ENCODE measurements at regions not wholly inside any gene's neighbourhood (a gene's known extent, or its start where the extent isn't known, plus 50 kb on each side); places are given as distances from the start of the nearest gene placed in this dataset.
"Not testable (repeated sequence)": the region's sequence is repeated elsewhere in the genome, so short reads cannot be mapped to it uniquely, and the experiment has no call there.

DNA sequence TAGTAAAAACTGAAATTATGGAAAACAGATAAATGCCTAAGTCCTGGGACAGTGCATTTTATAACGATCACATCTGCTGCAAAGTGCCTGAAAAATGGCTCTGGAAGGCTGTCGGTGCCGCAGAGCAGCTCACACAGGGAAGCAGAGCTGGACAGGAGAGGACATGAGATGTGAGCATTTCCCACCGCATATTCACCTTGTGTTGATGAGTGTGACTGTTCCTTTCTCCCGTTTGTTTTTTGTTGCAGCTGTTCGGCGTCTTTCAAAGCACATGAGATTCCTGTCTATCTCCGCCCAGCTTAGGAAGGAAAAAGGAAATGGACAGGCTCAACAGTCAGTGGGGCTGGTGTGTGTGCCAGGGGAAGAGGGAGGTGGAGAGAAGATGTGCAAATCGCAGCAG lies 164.9 kb upstream of the SEMA6A start:
- DNase-seq (ENCODE audit: low spot score) (no peak), ATAC-seq (peak; percentile 53)
- intact Hi-C loops (cut with DNase I), result no loop called here

DNA sequence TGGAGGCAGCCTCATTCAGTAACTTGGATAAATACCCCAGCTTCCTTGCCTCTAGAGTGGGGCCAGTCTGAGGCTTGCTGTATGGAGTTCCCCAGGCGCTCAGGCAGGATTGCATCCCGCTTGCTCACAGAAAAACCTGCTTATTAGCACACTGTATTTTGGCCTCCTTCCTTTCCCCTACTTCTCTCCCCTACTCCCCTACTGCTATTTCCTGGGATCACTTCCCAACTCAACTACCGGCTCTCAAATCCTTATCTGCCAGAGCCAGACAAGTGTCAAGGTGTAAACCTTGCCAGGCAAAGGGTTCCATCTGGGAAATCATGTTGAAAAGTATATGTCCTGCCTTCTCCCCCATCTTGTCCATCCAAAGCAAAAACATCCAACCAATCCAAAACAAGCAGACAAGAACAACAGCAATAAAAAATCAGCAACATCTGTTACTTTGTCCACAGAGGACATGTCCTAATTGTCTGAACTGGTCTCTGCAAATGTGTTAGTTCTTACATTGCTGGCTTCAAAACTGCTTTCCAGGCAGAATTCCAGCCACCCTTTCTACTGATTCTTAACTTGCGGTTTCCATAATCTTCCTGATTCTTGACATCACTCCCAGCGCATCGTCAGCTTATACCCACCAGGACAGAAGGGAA lies 164.1 kb upstream of the SEMA6A start:
- intact Hi-C loops (cut with DNase I), result no loop called here
- DNase-seq (ENCODE audit: low spot score), result no peak
- peak; percentile 77 for ATAC-seq

DNA sequence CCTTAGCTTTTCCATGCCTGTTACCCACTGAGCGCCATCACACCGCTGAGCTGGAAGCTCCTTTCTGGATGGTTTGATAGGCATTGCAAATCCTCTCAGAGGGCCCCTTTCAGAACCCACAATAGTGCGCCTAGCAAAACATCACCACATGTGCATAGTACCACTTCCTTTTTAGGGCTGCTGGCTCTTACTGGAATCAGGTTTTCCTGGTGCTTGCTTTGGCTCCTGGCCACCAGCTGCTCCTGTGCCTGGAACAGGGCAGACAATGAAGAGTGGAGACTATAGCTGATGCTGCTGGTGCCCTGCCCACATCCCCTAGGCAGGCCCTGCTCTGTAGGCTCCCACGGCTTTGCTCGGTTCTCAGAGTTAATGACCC lies 163.6 kb upstream of the SEMA6A start:
- ATAC-seq (peak; percentile 54), DNase-seq (ENCODE audit: low spot score) (no peak)
- intact Hi-C loops (cut with DNase I), result no loop called here

DNA sequence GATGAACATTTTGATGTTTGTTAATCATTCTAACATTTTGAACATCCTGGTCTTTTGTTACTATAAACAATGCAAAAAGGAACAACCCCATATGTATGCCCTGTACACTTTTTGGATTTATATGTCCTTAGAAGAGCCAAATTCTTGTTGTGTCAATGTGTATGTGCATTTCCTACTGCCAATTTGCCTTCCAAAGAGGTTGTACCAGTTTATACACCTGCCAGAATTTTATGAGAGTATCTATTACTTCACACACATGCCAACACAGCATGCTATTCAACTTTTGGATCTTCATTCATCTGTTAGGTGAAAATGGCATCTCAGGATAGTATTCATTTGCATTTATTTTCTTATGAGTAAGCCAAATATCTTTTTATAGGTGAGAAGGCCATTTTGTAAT lies 162.0 kb upstream of the SEMA6A start:
- ATAC-seq (no peak), DNase-seq (ENCODE audit: low spot score) (no peak)
- intact Hi-C loops (cut with DNase I), result no loop called here

DNA sequence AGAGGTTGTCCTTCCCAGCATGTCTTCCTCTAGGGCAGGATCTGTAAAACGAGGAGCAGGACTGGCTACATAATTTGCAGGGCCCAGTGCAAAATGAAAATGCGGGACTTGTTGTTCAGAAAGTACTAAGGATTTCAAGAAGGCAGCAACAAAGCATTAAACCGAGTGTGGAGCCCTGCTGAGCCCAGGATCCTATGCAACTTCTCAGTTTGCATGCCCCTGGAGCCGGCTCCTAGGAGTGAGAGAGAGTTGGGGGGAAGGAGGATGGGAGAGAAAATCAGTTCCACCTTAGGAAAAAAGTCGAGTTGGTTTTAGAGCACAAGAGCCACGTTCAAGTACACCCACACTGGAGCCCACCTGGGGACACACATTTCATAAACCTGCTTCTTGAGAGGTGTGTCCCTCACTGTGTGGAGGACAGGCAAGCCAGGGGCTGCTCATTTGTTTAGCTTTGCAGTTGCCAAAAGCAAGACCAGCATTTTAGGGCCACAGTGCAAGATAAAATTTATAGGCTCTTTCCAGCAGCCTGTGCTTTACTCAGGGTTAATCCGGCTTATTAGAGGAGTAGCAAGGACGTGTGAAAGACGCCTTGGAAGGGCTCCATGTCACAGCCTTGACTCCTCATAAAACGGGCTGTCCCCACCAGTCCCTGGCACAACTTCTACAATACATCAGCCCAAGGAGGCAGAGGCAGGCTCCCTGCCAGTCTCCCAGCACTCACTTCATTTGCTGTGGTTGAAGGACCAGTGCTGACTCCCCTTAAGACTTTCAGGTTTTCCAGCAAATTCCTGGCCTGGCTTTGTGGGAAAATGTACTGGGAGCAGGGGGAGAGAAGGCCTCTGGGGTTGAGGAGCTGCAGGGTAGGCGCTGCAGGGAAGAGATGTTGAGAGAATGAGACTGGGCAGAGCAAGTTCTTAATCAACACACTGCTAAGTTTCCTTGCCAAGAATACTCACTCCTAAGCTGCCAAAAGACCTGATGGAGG lies 159.7 kb upstream of the SEMA6A start:
- intact Hi-C loops (cut with DNase I), result no loop called here
- ATAC-seq (no peak), DNase-seq (ENCODE audit: low spot score) (no peak)

DNA sequence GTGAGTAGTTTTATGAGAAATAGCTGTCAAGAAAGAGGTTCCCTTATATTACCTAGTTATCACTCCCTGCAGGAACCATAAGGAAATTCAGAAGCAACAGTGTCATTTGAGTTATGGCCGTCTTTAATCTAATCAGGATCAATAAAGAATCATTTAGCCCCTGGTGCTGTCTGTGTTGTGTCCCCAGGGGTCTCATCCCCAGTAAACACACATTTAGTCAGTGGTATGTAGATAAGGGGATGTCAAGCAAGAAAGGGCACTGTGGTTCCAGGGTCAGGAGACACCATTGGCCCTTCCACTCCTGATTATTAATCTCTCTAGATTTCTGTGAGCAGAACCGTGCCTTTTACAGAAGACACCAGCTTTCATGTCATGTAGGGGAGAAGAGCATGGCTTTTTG lies 158.0 kb upstream of the SEMA6A start:
- ATAC-seq (no peak), DNase-seq (ENCODE audit: low spot score) (no peak)
- intact Hi-C loops (cut with DNase I), result no loop called here

DNA sequence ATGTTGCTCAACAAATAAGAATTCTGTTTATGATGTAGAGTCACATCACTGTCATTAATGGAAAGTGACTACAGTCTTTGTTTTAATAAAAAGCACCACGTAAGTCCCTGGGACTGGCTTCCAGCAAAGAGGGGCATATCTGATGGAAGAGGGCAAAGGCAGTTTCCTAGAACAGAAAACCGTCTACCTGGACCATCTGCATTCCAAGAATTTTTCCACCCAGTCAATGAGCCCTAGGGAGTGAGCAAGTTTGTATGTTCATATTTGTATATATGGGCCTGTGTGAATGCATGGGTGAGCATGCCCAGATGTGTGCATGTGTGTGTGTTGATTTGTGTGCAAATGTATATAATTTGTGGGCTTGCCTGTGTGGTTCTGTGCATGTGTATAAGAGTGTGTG lies 156.8 kb upstream of the SEMA6A start:
- DNase-seq (ENCODE audit: low spot score) (no peak), ATAC-seq (no peak)
- intact Hi-C loops (cut with DNase I), result no loop called here

DNA sequence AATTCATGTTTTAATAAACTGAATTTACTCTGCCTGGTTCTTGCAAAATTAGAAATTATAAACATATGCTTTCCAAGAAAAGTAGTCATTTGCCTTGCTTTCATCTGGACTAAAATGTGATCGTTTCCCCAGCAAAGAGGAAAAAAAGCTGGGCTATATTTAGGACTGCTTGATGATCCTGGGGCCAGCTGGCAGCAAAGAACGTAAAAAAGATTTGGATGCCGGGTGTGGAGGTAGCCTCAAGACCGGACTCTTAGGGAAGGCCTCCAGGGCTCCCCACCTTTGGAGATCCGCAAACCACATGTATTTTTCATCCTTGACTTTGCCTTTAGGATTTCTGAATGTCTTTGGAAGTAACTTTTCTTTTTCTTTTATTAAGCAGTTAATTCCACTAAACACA lies 156.1 kb upstream of the SEMA6A start:
- ATAC-seq (no peak), DNase-seq (ENCODE audit: low spot score) (no peak)
- intact Hi-C loops (cut with DNase I), result no loop called here

DNA sequence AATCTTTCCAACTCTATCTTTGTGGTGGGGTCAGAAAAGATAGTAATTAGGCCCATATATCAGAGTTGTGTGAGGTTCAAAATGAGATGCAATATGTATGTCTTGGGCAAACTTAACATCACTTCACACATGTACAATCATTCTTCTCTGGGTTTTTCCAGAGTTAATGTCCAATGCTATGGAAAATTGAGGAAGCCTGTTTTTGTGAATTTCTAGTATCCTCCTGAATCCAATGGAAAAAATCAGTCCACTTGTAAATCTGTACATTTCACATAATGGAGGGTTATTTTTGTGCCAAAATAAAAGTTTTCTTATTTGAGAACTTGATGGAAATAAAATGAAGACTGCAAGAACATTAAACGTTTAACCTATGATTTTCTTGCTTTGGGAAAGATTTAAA lies 155.6 kb upstream of the SEMA6A start:
- DNase-seq (ENCODE audit: low spot score) (no peak), ATAC-seq (no peak)
- intact Hi-C loops (cut with DNase I), result no loop called here

DNA sequence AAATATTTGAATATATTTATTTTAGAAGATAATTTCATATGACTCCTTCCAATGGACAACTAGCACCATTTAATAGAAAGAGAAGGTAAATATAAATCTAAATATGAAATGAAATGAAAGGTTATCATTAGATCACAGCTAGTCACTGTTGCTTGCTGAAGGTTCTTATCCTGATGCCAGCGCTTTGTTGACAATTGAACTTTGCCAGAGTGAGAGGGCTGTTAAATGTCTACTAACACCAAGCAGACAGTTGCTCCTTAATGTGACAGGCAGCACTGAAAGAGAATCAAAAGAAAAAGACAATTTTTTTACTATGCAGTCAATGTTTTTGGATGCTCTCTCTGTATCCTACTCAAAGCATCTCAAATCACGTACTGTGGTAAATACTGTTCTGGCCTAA lies 152.6 kb upstream of the SEMA6A start:
- DNase-seq (ENCODE audit: low spot score), result no peak
- intact Hi-C loops (cut with DNase I), result no loop called here
- ATAC-seq, result no peak

DNA sequence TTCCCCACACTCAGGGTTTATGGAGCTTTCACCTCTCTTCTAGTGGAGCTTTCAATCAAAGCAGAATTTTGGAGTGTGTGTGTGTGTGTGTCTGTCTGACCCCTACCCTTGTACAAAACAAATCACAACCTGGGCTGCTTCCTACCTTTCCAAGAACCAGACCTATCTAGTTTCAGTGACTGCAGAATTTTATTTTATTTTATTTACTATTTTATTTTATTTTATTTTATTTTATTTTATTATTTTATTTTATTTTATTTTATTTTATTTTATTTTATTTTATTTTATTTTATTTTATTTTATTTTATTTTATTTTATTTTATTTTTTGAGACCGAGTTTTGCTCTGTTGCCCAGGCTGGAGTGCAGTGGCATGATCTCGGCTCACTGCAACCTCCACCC lies 151.6 kb upstream of the SEMA6A start:
- ATAC-seq; DNase-seq (ENCODE audit: low spot score); intact Hi-C loops (cut with DNase I): not testable (repeated sequence)

DNA sequence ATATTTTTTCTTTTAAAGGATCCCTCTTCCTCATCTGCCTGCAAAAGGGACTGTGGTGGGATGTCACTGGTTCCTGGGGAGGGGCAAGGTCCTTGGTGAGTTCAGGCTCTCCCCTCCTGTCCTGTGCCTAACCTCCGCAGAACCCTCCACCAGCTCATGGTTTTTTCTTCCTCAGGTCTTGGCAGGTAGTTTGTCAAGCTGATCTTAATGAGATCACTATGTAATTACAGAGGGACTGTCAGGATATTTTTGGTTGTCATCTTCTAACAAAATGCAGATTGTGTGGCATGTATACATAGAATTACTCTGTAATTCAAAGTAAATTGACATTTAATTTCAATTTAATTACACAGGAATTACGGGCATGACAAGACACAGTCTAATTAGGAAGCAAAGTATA lies 150.3 kb upstream of the SEMA6A start:
- ATAC-seq (no peak), DNase-seq (ENCODE audit: low spot score) (no peak)
- intact Hi-C loops (cut with DNase I), result no loop called here

DNA sequence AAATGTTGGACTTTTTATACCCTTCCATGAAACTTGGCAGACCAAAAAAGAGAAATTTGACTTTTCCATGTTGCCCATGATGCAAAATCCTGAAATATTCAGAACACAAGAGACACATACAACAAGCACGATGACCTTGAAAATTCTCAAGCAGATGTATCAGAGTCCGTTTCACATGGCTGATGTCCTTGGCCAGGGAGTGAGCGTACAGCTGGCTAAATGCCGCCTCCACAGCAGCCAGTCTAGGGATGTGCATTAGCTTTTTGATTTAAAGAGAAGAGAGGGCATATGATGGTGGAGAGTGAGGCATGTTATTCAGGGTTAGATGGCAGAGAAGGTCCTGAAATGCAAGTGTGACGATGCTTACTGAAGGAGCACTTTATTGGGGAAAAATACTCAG lies 148.0 kb upstream of the SEMA6A start:
- ATAC-seq (no peak), DNase-seq (ENCODE audit: low spot score) (no peak)
- intact Hi-C loops (cut with DNase I), result no loop called here

DNA sequence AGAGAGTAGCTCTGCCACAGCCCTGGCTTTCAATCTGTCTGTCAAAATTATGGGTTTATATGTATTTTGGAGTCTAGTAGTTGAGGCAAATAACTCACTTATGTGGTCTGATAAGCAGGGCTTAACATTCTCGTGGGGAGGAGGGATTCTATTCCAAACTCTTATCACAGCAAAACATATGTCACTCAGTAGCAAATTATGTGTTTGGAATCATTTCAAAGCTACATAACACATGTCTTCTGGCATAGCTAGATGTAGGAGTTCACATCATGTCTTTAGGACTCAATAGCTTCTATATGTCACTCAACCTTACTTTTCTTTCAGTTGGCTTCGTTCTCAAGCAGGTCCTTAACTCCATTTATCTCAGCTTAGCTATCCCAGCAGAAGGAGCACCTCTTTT lies 144.5 kb upstream of the SEMA6A start:
- intact Hi-C loops (cut with DNase I), result no loop called here
- DNase-seq (ENCODE audit: low spot score) (no peak), ATAC-seq (no peak)

DNA sequence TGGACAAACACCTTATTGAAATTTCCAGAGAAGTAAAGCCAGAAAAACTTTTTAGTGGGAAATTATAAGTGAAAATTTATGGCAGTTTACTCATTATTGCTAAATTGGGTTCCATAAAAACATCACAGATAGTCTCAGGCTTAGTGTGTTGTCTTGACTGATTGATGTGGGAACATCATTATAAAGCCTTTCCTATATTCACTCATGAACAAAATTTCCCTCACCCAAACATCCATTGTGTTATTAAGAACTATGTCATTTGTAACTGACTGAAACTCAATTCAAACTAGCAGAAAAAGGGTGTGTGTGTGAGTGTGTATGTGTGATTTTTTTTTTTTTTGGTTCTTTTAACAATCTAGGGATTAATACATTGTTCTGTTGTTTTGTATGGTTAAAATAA lies 143.7 kb upstream of the SEMA6A start:
- no peak for ATAC-seq
- intact Hi-C loops (cut with DNase I), result no loop called here
- DNase-seq (ENCODE audit: low spot score), result no peak

DNA sequence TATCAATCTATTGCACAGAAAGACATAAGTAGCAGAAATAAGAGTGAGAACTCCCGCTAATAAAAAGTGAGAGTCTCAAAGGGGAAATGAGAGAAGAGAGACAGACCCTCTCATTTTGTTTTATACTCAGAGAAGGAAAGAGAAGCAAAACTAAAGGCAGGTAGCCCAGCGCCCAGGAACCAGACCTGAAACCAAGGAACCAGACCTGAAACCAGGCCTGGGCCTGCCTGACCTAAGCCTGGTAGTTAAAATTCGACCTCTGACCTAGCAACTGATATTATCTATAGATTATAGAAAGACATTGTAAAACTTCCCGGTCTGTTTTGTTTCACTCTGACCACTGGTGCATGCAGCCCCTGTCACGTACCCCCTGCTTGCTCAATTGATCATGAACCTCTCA lies 134.5 kb upstream of the SEMA6A start:
- DNase-seq (ENCODE audit: low spot score), result no peak
- no peak for ATAC-seq
- intact Hi-C loops (cut with DNase I), result no loop called here

DNA sequence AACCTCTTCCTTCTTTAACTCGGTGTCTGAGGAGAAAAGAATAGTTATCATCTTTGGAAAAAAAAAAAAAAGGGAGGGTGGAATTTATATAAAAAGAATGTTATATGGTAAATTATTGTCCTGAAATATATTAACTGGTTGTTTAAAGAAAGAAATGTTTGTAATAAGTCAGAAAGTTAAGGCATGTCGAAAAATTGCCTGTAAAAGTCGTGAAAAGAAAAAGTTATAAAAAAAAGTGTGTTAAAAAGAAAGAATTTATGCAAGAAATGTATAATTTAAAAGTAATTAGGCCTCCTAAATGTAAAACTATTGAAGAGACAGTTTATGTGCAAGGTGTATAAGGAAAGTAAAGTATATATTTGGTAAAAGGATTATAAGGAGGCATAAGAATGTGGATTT lies 130.5 kb upstream of the SEMA6A start:
- intact Hi-C loops (cut with DNase I); DNase-seq (ENCODE audit: low spot score); ATAC-seq: not testable (repeated sequence)

DNA sequence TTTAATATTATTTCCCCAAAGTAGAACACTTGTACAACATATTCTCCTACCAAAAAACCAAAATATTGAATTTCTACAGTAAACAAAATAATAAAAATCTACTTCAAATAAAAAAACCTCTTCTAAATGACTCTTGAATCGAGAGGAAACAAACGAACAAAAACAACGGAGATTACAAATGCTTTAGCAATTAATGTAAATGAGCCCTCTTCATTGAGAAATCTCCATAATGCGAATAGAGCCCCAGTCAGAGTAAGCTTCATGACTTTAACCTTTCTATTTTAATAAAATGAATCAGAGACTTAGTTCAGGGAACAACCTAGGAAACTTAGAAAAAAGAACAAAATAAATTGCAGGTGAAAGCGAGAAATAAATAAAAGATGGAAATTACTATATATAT lies 129.3 kb upstream of the SEMA6A start:
- DNase-seq (ENCODE audit: low spot score), result no peak
- intact Hi-C loops (cut with DNase I), result no loop called here
- no peak for ATAC-seq

DNA sequence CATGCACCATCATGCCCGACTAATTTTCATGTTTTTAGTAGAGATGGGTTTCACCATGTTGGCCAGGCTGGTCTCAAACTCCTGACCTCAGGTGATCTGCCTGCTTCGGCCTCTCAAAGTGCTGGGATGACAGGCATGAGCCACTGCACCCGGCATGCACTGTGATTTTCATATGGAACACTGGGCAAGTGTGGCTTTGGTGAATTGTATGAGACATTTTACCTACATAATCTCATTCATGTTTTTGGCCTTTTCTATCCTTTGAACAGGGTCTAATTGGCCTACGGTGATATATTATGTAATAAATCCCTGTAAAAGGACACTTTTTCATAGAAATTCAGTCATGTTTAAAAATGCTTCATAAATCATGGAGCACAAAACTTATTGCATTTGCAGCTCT lies 128.7 kb upstream of the SEMA6A start:
- ATAC-seq (no peak), DNase-seq (ENCODE audit: low spot score) (no peak)
- intact Hi-C loops (cut with DNase I), result no loop called here

DNA sequence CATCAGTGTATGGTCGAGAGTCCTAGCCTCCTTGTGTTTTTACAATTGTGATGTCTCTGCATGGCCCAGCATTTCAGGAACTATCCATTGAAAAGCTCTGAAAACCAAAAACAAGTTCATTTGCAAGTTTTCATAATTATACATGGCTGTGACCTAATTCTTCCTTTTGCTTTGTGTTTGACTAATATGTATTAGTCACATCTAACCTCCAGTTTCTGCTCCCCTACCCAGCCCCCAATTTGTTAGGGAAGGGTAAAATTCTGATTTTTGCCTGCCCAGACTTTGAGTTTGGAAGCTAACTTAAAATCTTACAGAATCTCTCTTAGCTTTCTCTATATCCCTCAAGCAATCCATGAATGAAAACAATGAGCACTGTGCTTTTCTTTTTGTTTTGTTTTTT lies 128.2 kb upstream of the SEMA6A start:
- ATAC-seq, result no peak
- intact Hi-C loops (cut with DNase I), result no loop called here
- no peak for DNase-seq (ENCODE audit: low spot score)

DNA sequence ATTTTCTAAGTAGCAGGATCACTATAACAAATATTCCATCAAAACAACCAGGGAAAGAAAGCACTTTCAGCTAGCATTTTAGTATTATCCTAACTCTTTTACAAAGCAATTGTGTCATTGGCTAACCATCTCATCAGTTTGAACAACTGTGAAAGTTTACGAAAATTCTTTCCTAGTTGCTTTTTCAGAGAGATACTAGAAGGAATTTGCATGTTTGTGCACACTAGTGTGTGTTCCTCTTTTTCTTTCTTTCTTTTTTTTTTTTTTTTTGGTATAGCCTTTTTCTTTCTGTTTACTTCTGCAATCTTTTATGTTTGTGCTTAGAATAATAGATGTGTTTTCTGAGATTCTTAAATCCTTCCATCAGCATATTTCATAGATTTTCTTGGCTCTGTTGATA lies 124.7 kb upstream of the SEMA6A start:
- no peak for DNase-seq (ENCODE audit: low spot score)
- no peak for ATAC-seq
- intact Hi-C loops (cut with DNase I), result no loop called here

Measured in sciatic nerve (tissue), 2 donors.